HS-5 (cell line): ENCODE measurements at regions not wholly inside any gene's neighbourhood (a gene's known extent, or its start where the extent isn't known, plus 50 kb on each side); places are given as distances from the start of the nearest gene placed in this dataset.
A peak's percentile ranks its signal among the peaks of the same experiment; 100 is the strongest.

ENCODE experiments used
- DNase-seq: peaks from one replicate; pipeline ENCODE4 v3.0.0-alpha.2; 2012; ENCODE audit warnings: low read depth

DNA sequence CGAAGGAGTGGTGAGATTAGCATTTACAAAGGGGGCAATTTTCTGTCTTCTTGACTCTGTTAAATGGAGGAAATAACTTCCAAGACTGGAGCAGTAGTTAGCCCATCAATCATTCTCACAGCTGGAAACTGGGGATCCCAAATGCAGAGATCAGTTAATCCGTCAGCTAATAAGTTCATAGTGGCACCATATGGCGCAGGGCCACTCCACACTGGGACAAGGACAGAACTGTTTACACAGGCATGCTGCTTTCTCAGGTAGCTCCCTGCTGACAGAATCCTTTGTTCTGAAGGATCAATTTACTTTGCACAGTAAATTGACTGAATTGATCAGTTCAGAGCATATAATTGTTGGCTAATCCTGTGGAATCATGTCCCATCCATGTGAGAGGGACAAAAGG lies 395.7 kb downstream of the TMEM161B start:
- no peak for DNase-seq

GRCh38 chr5:87868792-87869191 lies 399.9 kb downstream of the TMEM161B start:
- no peak for DNase-seq

- no peak for DNase-seq
Observed at GRCh38 chr5:87867281-87867680, 401.4 kb downstream of the TMEM161B start.

DNA sequence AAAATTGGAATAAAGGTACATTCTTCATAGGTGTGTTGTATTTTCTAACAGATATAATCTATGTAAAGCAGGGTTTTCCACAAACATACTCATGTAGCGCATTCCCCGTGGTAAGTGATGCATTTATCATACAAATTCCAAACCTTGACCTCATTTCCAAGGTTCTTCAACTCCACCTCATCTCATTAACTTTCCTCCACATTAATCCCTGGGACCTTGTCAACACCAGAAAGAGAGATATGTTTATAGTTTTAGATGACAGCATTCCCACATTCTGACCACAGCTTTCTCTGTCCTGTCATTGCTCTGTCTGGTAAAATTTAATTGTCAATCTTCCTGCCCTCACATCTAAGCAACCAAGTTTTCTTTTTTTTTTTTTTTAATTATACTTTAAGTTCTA lies 415.1 kb downstream of the TMEM161B start:
- no peak for DNase-seq

GRCh38 chr5:87851603-87852002 lies 417.0 kb downstream of the TMEM161B start:
- no peak for DNase-seq

DNA sequence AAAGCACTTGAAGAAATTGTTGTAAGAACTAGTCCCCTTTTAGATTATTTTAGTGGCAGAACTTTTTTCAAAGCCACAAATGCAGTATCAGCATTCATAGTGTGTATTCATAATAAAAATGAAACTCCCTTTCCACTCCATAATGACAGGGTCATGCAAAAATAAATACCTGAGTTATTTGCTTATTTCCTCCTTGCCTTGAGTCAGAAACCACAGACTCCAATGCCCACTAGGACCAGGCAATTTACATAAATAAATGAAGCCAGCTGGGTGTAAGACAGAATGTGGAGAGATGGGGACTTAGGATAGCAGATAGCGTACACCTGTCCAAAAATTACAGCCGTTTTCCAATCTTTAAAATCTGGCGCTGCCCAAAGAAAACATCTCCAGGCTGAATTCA lies 417.8 kb downstream of the TMEM161B start:
- DNase-seq = peak; percentile 14

DNA sequence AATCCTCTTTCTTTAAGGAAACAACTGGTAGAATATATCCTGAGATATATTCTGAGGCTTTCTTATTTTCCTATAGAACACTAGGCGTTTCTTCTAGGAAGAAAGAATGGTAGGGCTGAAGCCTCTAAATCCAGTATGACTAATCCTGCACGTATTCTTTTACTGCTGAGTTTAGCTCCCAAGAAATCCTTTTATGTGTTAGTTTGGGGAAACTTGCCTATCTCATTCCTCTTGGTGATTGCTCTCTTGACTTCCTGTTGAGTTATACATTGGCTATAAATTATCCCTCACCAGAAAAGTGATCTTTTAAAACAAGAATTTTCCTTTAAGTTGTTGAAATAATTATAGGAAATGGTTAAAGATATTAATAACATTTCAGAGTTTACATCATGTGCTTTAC lies 422.9 kb downstream of the TMEM161B start:
- peak; percentile 18 for DNase-seq

GRCh38 chr5:87844866-87845265 lies 423.8 kb downstream of the TMEM161B start:
- no peak for DNase-seq

GRCh38 chr5:87844449-87844848 lies 424.2 kb downstream of the TMEM161B start:
- no peak for DNase-seq

DNA sequence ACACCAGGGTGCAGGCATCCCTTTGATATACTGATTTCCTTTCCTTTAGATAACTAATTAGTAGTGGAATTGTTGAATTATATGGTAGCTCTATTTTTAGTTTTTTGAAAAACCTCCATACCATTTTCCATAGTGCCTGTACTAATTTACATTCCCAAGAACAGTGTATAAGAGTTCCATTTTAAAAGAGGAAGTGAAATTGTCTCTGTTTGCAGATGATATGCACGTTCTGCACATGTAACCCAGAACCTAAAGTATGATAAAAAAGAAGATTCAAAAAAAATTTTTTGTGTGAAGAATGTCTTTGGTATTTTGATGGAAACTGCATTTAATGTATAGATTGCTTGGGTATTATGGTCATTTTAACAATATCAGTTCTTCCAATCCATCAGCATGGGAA lies 424.0 kb upstream of the CCNH start:
- no peak for DNase-seq

- DNase-seq = no peak
Observed at GRCh38 chr5:87831499-87831898, 418.8 kb upstream of the CCNH start.

GRCh38 chr5:87829217-87829551 lies 416.5 kb upstream of the CCNH start:
- DNase-seq = peak; percentile 24

GRCh38 chr5:87828545-87829216 lies 416.0 kb upstream of the CCNH start:
- DNase-seq = no peak

- no peak for DNase-seq
Observed at GRCh38 chr5:87827539-87827938, 414.8 kb upstream of the CCNH start.

- no peak for DNase-seq
Observed at GRCh38 chr5:87826507-87826906, 413.8 kb upstream of the CCNH start.

DNA sequence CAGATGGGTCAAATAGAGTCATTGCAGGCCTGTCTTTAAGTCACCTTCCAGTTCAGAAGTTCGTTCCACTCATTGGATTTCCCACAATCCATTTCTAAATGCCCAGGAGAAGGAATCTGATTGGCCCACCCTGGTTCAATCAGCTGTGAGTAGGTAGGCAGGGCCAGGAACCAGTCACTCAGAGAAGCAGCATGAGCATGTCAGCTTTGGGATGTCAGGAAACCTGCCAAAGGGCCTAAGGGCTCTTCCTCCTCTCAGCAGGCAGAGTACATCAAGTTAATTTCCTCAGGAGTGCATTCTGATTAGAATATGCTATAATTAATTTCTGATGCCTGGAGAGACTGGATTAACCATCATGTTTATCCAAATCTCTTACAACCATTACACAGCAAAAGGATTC lies 412.9 kb upstream of the CCNH start:
- no peak for DNase-seq

- no peak for DNase-seq
Observed at GRCh38 chr5:87807783-87808182, 395.1 kb upstream of the CCNH start.

GRCh38 chr5:87803352-87803751 lies 390.6 kb upstream of the CCNH start:
- DNase-seq = no peak

GRCh38 chr5:87791869-87792268 lies 379.1 kb upstream of the CCNH start:
- no peak for DNase-seq

DNA sequence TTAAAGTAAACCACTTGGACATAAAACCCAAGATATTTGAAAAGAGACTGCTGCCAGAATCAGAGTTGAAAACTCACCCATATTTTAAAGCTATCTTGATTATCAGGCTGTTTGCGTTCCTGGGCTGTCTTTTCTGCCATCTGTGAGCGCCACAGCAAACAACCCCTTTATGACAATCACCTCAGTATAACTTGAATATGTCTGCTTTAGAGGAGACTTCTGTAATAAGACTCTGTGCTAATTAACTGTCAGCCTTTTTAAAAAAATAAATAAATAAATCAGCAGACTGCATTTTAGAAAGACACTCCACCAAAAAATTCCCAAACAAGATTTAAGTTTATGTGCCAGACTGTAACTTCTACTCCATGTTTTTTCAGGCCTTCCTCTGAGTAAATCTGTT lies 375.7 kb upstream of the CCNH start:
- DNase-seq = no peak

DNA sequence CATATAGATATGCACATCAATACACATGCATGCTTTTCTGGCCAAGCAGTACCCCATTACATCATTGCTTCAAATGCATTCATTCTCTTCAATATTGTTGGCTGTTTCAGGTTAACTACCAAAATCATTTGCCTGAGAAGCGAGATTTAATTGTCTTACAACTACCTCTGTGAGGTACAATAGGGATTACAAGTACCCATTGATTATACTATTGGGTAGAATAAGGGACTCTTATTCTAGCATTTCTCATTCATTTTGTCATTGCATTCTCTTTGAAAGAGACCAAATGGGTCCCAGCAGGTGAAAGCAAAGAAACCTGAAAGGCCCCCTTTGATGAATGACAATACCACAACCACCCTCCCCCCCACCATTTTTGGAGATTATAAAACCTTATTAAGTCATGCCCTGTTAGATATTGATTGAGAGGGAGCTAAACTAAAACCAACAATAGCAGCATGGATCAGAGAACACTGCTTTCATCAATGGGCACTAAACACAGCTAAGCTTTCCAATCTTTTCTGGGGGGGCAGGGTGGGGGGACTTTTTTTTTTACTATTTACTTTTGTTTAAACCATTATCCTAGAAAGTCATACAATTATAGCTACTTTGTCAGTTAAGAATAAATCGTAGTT lies 375.0 kb upstream of the CCNH start:
- no peak for DNase-seq

DNA sequence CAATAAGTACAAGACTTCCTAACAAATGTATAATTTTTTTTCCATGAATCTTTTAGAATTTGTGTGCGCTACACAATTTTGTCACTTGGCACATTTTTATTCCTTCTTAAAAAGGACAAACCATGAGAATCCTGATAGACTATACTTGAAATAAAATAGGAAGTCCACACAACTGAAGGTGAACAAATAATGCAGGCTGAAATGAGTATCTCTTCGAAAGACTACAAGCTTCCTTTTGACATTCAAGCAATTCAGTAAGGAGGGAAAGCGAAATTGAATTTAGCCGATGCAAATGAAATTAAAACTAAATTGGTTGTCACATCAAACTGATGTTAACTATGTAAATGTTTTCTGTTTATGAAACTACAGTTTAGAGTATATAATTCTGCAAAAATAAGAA lies 374.4 kb upstream of the CCNH start:
- no peak for DNase-seq

GRCh38 chr5:87786471-87786870 lies 373.7 kb upstream of the CCNH start:
- no peak for DNase-seq
